Hepatocyte (in vitro differentiated cells): ENCODE measurements at regions not wholly inside any gene's neighbourhood (a gene's known extent, or its start where the extent isn't known, plus 50 kb on each side); places are given as distances from the start of the nearest gene placed in this dataset.

Experiments used
- CTCF ChIP-seq: fragments of 200-600 bp; sonication (generic); IDR thresholded peaks from 2 replicates; pipeline ENCODE4 v1.5.1; 2016; ENCODE audit warnings: antibody characterized with exemption, mild to moderate bottlenecking; ENCODE audit not compliant: poor library complexity
- EZH2 ChIP-seq: fragments of 200-600 bp; sonication (generic); IDR thresholded peaks from 2 replicates; pipeline ENCODE4 v1.6.1; 2016; ENCODE audit warnings: antibody characterized with exemption, mild to moderate bottlenecking, borderline replicate concordance
- EZH2phosphoT487 ChIP-seq: fragments of 200-600 bp; sonication (generic); IDR thresholded peaks from one replicate; pipeline ENCODE4 v1.6.1; 2018; ENCODE audit warnings: antibody characterized with exemption, mild to moderate bottlenecking, low read depth, moderate library complexity; ENCODE audit not compliant: unreplicated experiment, severe bottlenecking

- TF ChIP-seq EZH2phosphoT487 (no peak), EZH2 (no peak), CTCF (no peak)
Observed at GRCh38 chr1:79549201-79549600, 542.7 kb upstream of the ADGRL4 start.
